ENCODE measurements at regions not wholly inside any gene's neighbourhood (a gene's known extent, or its start where the extent isn't known, plus 50 kb on each side); places are given as distances from the start of the nearest gene placed in this dataset.
"Not testable (repeated sequence)": the region's sequence is repeated elsewhere in the genome, so short reads cannot be mapped to it uniquely, and the experiment has no call there.

DNA sequence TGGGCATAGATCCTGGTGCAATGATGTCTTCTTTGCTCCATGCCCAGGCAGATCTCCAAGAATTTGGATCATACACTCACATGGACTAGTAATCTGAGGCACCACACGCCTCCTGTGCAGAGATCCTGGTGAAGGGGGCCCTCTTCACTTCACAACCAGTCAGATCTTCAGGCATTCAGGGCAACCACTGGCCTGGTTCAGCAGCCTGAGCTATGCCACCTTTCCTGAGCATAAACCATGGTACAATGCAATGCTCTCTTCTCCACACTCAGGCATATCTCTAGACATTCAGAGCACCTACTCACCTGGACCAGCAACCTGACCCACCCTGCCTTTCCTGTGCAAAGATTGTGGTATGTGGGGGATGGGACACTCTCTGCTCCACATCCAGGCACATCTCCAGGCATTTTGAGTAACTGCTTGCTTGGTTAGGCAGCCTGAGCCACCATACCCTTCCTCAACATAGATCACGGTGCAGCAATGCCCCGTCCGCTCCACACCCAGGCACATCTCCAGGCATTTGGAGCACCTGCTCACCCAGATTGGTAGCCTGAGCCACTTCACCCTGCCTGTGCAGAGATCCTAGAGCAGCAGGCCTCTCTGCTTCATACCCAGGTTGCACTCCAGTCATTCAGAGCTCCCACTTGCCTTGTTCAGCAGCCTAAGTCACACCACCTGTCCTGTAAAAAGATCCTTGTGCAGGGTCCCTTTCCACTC, 532.2 kb upstream of the STEAP1 start:
- DNase-seq (ENCODE audit: low spot score) = no peak

DNA sequence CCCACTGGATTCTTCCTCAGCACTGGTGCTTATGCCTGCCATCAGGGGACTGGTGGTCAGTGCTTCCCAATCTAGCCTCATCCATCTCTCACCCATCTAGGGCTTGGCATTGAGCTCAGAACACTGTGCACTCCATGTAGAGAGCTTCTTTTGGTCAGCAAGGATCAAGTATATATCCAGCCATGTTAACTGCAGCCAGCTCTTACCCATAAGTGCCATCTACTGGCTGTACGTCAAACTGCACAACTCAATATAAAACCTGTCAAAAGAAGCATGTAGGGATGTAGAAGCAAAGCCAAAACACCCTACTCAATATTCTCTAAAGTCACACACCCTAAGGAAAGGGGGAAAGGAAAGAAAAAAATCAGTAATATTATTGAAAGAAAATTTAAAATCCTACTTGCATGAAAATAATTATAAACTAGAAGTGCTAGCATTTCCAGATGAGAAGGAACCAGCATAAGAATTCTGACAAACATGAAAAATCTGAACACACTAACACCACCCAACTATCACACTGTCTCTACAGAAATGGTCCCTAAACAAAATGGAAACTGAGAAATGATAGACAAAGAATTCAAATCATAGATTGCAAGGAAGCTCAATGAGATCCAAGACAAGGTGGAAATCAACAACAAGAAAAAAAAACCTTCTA, 531.1 kb upstream of the STEAP1 start:
- DNase-seq (ENCODE audit: low spot score) = peak; percentile 38

DNA sequence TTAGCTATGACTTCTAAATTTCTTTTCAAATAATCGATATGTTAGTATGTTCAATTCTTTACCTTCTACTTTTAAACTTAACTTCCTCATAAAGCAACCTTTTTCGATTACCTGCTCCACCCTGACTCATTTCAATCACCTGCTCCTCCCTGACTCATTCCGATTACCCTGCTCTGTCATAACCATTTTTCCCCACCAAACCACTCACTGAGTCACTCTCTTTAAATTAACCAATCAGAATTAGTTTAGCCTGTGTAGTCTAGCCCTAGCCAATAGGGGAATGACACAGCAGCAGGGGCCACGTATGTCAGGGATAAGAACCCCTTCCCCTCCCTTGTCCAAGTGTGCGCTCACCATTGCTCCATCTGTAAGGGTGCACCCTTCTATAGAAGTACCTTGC, 530.1 kb upstream of the STEAP1 start:
- not testable (repeated sequence) for DNase-seq (ENCODE audit: low spot score)

DNA sequence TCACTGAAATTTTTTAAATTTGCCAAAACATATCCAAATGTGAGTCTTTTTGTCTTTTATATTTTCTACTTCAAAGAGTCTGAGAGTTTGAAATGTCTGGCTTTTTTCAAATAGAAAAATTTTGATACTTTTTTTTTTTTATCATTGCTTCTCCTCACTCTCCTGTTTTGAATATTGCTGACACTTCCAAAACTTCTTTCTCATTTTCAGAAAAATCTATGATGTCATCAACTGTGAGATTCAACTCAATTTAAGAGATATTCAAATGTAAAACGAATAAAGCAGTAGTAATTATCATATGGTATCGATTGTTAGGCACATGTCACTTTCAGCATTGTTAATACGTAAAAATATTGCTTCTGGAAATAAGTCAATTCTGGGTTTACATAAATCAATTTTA, 505.8 kb upstream of the STEAP1 start:
- no peak for DNase-seq (ENCODE audit: low spot score)

DNA sequence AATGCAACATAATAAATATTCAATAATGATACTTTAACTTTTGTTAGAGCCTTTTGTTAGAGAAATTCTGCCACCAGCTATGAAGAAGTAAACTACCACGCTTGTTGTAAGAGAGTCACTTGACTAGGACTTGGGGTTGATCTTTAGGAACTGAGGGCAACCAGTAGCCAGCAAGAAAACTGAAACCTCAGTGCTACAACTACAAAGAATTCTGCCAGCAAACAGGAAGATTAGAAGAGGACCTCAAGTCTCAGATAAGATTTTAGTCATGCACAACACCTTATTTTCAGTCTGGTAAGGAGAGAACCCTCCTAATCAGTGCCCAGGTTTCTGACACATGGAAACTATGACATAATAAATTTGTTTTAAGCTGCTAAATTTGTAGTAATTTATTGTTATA, 498.3 kb upstream of the STEAP1 start:
- DNase-seq (ENCODE audit: low spot score) = no peak

DNA sequence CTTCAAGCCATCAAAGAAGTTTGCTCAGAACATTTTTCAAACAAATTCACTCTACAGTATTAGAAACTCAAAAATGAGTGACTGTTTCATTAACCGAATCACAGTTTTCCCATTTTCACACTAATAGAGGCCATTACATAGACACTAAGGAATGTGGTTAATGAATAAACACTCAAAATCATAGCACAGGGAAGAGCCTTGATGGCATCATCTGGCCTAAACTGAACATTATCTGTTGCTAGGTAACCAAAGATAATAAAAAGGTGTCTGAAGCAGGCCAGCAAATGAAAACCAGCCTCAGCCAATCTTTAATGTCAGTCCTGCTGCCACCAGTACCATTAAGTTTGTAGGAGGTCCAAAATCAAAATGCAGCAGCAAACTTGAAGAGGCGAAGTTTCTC, 492.4 kb upstream of the STEAP1 start:
- no peak for DNase-seq (ENCODE audit: low spot score)

DNA sequence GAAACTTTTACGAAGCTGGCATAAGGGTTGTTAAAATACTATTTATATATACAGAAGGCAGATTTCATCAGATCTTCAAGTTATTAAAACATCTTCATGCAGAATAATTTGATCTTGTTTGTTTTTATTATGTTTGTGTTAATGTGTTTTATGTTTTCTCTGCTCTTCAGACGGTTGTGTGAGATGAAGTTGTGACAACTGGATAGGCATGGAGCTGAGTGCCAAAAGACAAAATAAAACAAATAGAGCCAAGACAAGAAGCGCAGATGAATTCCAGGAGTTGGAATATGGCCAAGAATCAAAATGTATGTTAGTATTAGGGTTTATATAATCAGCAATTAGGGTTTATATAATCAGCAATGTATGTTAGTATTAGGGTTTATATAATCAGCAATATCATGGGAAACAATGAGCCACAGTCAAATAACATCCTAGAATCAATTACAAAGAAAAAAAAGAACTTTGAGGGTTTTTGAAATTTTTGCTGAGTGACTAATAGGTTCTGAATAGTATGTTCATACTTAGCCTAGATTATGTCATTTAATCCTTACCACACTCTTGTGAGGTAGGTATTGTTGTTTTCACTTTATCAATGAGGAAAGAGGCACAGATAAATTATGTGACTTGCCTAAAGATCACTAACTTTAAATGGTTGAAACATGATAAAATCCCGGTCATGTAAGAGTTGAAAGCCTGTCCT, 488.0 kb upstream of the STEAP1 start:
- no peak for DNase-seq (ENCODE audit: low spot score)

DNA sequence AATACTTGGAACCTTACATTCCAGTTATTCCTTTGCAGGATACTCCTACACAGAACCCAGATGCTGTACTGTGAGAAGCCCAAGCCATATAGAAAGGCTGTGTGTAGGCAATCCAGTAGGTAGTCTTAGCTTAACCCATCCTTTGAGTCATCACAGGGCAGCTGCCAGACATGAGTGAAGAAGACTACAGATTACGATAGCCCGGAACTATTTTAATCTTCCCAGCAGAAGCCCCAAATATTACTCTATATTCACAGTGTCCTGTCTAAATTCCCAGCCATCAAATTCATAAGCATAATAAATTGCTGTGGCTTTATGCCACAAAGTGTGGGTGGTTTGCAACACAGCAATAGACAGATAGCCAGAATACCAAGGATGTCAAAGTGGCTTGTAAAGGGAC, 474.1 kb upstream of the STEAP1 start:
- no peak for DNase-seq (ENCODE audit: low spot score)

DNA sequence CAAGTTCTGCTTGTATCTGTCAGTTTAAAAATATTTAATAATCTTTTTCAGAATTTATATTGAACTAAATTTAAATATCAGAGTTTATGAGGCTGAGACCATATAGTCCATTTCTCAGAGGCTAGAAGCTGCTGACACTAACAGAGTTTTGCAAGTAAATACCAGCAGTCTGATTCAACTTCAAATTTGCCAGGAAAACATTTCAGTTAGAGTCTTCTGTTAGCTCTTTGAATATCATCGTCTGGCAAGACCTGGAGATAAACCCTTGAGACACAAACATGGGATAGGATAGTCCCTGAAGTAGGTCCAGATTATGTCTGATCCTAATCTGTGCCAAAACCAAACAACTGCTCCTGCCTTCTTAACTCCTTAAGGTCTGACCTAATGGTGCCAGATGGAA, 472.8 kb upstream of the STEAP1 start:
- no peak for DNase-seq (ENCODE audit: low spot score)

DNA sequence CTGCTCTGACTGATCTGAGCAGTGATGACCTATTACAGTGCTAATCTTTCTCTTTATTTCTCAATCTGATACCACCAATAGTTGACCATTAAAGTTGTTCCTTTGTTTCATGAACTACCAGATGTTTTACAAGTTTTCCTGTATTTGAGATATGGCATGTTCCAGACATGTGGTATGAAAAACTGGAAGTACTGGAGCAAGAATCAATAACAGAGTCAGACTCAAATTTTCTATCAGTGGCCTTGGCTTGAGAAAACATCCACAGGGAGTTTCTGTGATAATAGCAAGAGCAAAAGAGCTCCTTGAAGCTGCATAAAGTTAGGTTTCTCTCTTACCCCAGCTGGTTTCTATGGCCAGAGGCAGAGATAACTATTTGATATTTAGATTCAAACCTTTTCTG, 469.0 kb upstream of the STEAP1 start:
- no peak for DNase-seq (ENCODE audit: low spot score)

DNA sequence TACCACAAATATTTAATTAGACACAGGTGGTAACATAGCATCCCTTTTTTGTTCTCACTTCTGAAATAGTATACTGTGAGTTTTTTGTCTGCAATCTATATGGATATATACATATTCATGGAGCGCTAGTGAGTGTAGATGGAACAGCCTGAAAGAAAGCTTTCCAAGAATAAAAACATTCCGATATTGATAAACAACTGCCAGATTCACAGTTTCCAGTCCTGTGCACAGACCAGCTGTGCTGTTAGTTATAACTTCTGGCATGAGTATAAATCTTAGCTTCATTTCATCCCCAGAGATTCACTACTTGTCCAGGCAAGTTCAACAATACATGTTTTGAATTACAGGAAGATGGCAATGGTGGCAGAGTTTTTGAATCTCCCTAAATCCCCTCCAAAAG, 467.1 kb upstream of the STEAP1 start:
- DNase-seq (ENCODE audit: low spot score) = no peak

DNA sequence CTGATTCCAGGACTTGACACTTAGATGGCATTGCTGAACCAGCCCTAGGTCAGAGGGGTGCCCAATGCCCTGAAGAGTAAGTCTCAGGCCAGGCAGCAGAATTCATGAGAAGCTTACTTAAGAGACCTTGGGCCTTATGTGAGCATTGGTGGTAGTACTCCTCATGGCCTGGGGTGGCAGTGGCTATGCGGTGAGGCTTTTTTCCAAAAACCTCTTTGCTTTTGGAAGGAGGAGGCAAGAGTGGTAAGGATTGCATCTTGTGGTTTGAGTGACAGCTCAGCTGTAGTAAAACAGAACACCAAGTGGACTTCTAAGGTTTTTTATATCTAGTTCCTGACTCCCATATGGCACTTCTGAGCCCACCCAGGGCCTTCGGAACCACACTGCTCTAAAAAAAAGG, 459.0 kb upstream of the STEAP1 start:
- no peak for DNase-seq (ENCODE audit: low spot score)

DNA sequence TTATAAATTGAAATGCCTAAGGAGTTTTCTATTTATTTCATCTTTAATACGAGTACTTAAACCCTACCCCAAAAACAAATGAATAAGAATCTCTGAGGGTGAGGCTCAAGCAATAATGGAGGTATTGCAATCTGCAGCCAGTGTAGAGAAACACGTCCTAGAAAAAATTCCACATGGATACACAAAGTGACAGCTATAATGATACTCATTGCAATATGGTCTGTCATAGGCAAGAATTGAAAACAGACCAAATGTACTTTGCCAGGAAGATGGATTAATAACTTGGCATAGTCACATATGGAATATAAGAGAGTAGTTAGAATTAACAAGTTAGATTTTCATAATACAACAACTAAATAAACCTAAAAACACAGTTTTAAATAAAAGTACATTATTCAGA, 440.1 kb upstream of the STEAP1 start:
- no peak for DNase-seq (ENCODE audit: low spot score)

DNA sequence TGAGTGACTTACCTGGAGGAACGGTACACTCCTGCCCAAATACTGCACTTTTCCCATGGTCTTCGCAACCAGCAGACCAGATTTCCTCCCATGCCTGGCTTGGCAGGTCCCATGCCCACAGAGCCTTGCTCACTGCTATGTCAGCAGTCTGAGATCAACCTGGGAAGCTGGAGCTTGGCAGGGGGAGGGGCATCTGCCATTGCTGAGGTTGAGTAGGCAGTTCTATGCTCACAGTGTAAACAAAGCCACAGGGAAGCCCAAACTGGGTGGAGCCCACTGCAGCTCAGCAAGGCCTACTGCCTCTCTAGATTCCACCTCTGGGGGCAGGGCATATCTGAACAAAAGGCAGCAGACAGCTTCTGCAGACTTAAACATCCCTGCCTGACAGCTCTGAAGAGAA, 435.3 kb upstream of the STEAP1 start:
- not testable (repeated sequence) for DNase-seq (ENCODE audit: low spot score)

DNA sequence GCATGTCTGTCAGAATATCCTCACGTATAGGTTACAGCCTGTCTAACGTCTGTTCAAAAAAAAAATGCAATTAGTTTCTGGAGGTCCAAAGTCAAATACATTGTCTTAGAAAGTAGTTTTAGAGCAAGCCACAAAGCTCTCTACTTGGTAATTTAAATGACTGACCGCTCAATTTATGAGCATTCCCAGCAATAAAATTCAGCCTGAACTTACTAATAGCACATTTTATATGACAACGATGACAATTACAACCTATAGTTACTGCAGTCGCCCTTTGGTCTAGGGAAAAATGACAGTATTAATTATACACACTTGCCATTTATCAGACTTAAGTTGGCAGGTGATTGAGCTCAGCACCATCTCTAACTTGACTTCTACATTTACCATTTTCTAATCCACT, 425.8 kb upstream of the STEAP1 start:
- no peak for DNase-seq (ENCODE audit: low spot score)

DNA sequence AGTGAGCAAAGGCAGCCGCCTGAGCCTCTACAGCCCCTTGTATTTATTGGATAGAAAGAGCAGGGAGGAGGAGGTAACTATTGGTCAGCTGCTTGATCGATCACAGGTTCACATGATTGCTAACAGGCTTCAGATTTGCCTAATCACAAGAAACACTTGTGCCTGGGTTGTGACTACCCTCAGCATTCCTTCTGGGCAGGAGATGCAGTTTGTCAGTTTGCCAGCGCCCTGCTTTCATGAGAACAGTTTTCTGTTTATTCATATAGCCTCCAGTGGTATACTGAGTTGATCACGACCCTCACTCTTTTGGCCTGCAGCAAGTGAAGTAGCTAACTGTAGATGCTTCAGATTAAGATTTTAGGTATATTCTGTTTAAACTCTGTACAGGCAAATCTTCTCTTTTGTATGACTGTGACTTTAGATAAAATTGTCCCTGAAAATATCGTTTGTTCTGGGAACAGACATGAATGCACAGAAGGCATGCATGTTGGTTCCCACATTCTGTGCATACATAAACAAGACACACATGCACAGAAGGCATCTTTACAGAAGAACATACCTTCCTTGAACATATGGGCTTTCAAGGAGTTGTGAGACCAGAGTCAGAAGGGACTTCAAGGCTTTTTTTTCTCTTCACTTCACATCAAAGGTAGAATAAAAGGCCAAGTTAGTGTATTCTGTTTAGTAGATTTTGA, 422.4 kb upstream of the STEAP1 start:
- no peak for DNase-seq (ENCODE audit: low spot score)

DNA sequence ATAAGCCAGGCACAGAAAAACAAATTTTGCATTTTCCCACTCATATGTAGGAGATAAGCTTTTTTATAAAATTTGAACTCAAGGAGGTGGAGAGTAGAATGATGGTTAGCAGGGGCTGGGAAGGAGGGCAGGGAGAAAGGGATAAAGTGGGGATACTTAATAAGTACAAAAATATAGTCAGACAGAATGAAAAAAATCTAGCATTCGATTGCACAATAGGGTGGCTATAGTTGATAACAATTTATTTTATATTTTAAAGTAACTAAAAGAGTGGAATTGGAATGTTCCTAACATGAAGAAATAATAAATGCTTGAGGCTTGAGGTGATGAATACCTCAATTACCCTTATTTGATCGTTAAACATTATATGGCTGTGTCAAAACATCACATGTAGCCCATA, 415.7 kb upstream of the STEAP1 start:
- DNase-seq (ENCODE audit: low spot score) = no peak

DNA sequence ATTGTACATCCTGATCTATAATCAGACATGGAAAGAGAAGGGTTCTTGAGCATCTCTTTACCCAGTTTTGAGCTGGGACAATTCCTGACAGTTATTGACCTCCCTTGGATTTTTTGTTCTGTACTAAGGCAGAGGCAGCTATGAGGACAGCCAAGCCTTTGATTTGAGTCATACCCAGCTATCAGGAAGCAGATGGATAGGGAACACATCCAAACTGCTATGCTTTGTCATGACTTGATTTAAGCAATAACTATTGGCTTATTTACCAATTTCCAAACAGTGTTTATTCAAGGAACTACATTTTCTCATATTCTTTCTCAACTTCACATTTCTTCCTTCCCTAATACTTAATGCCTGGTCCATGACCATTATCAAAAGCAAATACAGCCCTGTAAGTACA, 396.4 kb upstream of the STEAP1 start:
- DNase-seq (ENCODE audit: low spot score) = no peak

DNA sequence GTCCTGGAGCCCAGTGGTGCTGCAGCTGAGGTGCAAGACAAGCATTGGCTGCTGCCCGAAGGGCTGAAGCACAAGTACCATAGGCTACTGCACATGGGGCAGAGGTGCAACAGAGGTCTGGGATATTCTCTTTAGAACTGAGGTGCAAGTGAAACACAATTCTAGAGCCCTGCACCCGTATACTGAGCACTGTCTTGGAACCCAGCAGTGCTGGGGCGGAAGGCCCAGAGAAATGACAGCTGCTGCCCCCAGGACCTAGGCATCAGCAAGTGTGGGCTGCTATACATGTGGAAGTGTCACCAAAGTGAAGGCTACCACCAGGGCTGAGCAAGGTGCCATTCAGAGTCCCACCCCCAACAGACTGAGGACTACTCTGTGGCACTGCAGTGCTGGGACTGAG, 393.6 kb upstream of the STEAP1 start:
- DNase-seq (ENCODE audit: low spot score) = no peak

DNA sequence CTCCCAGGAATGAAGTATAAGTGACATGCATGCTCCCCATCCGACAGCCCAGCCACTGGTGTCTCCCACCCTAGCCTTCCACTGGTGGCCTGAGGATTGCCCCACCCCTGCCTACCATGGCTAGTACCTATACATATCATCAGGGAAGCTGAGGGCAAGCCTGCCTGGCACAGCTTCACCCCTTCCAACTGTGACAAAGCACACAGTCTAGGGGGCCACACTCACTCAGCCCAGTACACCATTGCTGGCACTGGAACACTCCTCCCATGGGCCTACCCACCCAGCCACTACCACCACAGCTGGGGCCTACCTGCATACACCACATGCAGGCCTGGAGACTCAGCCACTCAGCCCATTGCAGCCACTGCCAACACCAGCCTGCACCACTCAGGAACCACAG, 393.1 kb upstream of the STEAP1 start:
- no peak for DNase-seq (ENCODE audit: low spot score)

DNA sequence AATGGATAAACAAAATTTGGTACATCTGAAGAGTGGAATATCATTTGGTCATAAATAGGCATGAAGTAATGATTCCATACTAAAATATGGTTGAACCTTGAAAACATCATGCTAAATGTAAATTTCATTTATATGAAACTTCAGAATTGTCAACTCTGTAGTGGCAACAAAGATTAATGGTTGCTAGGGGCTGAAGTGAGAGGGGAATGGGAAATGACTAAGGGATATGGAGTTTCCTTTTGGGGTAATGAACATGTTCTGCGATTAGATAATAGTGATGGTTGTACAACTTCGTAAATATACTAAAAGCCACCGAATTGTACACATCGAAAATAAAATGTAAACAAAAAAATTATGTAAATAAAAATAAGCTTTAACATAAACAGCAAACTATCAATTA, 384.1 kb upstream of the STEAP1 start:
- no peak for DNase-seq (ENCODE audit: low spot score)

DNA sequence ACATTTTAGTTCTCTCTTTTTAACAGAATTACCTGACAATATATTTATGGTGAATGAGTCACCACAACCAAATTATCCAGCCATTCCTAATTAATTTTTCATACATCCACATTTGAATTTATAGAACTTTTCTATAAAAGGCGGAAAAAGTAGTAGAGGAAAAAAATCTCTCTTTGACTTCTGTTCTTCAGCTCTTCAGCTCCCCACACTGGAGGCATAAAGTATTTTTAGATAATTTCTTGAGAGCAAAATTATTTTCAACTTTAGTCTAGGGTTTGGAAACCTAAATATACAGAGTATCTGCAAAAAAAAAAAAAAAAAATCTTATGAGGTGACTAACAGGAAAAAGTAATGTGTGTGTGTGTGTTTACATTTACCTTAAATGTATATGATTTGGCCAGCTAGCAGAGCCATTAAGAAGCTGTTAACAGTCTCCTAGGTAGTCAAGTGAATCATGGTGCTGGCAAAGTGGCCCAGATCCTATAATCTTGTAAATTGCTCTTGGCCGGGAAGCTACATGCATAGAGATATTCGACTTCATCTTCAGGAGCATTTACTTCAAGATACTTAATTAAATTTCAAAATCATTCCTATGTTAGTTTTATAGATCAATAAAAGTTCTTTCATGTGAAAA, 383.1 kb upstream of the STEAP1 start:
- no peak for DNase-seq (ENCODE audit: low spot score)

Measured in globus pallidus (tissue), 1 donor.